Muscle layer of duodenum (tissue), 2 donors: ENCODE measurements at regions not wholly inside any gene's neighbourhood (a gene's known extent, or its start where the extent isn't known, plus 50 kb on each side); places are given as distances from the start of the nearest gene placed in this dataset.
"Not testable (repeated sequence)": the region's sequence is repeated elsewhere in the genome, so short reads cannot be mapped to it uniquely, and the experiment has no call there.

Experiments
- H3K27ac ChIP-seq: one replicate; pipeline ENCODE4 v1.7.0; 2013; ENCODE audit warnings: mild to moderate bottlenecking, low read length
- H3K27me3 ChIP-seq: one replicate; pipeline ENCODE4 v1.7.0; 2013; ENCODE audit warnings: low read depth, mild to moderate bottlenecking, control low read depth, low read length
- H3K36me3 ChIP-seq, 2 donors: one replicate each; pipeline ENCODE4 v1.7.0; 2013; ENCODE audit warnings: low read length in 2 of 2, control low read depth in 1 of 2, mild to moderate bottlenecking in 1 of 2; ENCODE audit not compliant: insufficient read depth in 2 of 2, control insufficient read depth in 1 of 2
- H3K4me1 ChIP-seq, 2 donors: one replicate each; pipeline ENCODE4 v1.7.0; 2013; ENCODE audit warnings: low read length in 2 of 2, mild to moderate bottlenecking in 2 of 2, control low read depth in 1 of 2, moderate library complexity in 1 of 2; ENCODE audit not compliant: insufficient read depth in 2 of 2, control insufficient read depth in 1 of 2
- H3K4me3 ChIP-seq, 2 donors: one replicate each; pipeline ENCODE4 v1.7.0; 2013; ENCODE audit warnings: low read length in 2 of 2, low read depth in 1 of 2, mild to moderate bottlenecking in 1 of 2
- H3K9me3 ChIP-seq, 2 donors: one replicate each; pipeline ENCODE4 v1.7.0; 2013; ENCODE audit warnings: low read length in 2 of 2, control low read depth in 1 of 2, mild to moderate bottlenecking in 1 of 2; ENCODE audit not compliant: control insufficient read depth in 1 of 2
- donor health status: healthy.

DNA sequence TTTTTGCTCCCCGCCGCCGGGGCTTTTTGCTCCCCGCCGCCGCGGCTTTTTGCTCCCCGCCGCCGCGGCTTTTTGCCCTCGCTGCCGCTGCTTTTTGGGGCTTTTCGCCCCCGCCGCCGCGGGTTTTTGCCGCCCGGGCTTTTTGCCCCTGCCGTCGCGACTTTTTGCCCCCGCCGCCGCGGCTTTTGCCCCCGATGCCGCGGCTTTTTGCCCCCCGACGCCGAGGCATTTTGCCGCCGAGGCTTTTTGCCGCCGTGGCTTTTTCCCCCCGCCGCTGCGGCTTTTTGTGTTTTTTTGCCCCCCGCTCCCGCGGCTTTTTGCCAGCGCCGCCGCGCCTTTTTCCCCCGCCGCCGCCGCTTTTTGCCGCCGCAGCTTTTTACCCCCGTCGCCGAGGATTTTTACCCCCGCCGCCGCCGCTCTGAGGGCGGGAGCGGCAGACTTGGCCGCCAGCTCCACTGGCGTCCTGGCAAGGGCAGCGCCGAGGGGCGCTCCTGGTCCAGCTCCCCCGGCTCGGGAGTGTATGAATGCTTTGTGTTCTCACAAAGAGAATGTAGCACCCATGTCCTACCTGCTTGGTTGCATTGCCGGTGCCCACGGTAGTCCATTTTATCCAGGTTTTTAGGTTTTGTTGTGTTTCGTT is 151.7 kb downstream of the KCNJ18 start:
- Histone ChIP-seq H3K27ac (no peak overlapping the region), H3K4me3 (peak overlapping the region in 1 of 2 donors; percentile 40), H3K9me3 (peaks cover 0 to 14% of the 10 kb centered on the region in 2 donors), H3K27me3 (no peaks in the 10 kb centered on the region), H3K36me3 (no peaks in the 10 kb centered on the region), H3K4me1 (no peaks in the 10 kb centered on the region)

DNA sequence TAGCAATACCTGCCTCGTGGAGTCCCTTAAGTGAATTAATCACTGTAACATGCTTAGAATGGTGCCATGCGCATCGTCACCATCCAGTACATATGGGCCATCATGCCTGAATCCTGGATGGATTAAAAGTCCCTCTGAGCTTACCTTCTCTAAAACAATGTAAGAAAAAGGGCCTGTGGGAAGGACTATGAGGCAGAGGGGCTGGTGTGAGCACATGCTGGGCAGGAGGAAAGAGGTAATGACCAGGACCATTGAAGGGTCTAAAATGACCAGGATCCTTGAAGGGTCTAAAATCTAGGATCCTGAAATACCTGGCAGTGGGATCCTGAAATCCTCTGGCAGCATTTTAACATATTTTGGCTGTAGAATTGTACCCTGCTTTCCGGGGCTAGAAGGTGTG is 156.2 kb downstream of the KCNJ18 start:
- not testable (repeated sequence) for H3K27ac ChIP-seq, H3K9me3 ChIP-seq, H3K4me1 ChIP-seq, H3K27me3 ChIP-seq, H3K36me3 ChIP-seq, H3K4me3 ChIP-seq

DNA sequence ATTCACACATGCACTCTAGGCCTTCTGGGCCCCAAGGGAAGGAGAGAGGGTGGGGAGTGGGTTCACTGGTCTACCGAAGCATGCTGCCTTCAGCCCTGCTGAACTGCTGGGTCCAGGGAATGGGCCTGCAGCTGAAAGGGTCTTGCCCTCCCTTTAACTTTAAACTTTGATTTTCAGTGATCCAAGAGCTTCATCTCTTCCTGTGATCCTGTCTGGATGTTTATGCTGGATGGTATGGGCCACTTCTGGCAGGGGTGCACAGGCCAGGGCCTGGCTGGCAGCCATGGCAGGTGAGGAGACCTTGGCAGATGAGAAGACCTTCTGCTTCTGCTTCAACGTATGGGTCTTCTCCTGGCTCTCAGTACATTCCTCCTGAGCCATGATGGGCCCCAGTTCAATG is 156.7 kb downstream of the KCNJ18 start:
- not testable (repeated sequence) for H3K27ac ChIP-seq, H3K27me3 ChIP-seq, H3K4me3 ChIP-seq, H3K9me3 ChIP-seq, H3K36me3 ChIP-seq, H3K4me1 ChIP-seq

- not testable (repeated sequence) for H3K36me3 ChIP-seq, H3K9me3 ChIP-seq, H3K27me3 ChIP-seq, H3K4me3 ChIP-seq, H3K27ac ChIP-seq, H3K4me1 ChIP-seq
These were observed 158.3 kb downstream of the KCNJ18 start for GRCh38 chr17:21850614-21851013.
